ENCODE measurements at regions not wholly inside any gene's neighbourhood (a gene's known extent, or its start where the extent isn't known, plus 50 kb on each side); places are given as distances from the start of the nearest gene placed in this dataset.

DNA sequence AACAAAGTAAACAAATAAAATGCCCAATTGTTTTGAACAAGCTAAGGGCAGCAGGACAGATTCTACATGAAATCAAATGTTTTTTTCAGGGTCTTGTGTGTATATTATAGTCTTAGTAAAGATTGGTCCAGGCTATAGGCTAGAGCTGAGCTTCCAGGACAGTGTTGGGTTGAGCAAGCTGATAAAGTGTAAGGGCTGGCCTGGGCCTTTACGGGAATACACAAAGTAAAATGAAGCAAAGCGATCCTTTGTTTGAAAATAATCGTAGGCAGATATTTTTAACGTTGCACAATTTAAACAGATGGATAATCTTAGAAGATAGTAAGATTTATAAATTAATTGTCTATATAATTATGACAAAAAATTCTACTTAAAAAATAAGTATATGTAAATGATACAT is 1204.6 kb downstream of the OTOL1 start (continued):
- TF ChIP-seq, protein P1, sequence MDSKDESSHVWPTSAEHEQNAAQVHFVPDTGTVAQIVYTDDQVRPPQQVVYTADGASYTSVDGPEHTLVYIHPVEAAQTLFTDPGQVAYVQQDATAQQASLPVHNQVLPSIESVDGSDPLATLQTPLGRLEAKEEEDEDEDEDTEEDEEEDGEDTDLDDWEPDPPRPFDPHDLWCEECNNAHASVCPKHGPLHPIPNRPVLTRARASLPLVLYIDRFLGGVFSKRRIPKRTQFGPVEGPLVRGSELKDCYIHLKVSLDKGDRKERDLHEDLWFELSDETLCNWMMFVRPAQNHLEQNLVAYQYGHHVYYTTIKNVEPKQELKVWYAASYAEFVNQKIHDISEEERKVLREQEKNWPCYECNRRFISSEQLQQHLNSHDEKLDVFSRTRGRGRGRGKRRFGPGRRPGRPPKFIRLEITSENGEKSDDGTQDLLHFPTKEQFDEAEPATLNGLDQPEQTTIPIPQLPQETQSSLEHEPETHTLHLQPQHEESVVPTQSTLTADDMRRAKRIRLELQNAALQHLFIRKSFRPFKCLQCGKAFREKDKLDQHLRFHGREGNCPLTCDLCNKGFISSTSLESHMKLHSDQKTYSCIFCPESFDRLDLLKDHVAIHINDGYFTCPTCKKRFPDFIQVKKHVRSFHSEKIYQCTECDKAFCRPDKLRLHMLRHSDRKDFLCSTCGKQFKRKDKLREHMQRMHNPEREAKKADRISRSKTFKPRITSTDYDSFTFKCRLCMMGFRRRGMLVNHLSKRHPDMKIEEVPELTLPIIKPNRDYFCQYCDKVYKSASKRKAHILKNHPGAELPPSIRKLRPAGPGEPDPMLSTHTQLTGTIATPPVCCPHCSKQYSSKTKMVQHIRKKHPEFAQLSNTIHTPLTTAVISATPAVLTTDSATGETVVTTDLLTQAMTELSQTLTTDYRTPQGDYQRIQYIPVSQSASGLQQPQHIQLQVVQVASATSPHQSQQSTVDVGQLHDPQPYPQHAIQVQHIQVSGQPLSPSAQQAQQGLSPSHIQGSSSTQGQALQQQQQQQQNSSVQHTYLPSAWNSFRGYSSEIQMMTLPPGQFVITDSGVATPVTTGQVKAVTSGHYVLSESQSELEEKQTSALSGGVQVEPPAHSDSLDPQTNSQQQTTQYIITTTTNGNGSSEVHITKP (tag by site-specific recombination; IDR thresholded peaks at IDR 0.05) = no peak
- TF ChIP-seq, protein P2, sequence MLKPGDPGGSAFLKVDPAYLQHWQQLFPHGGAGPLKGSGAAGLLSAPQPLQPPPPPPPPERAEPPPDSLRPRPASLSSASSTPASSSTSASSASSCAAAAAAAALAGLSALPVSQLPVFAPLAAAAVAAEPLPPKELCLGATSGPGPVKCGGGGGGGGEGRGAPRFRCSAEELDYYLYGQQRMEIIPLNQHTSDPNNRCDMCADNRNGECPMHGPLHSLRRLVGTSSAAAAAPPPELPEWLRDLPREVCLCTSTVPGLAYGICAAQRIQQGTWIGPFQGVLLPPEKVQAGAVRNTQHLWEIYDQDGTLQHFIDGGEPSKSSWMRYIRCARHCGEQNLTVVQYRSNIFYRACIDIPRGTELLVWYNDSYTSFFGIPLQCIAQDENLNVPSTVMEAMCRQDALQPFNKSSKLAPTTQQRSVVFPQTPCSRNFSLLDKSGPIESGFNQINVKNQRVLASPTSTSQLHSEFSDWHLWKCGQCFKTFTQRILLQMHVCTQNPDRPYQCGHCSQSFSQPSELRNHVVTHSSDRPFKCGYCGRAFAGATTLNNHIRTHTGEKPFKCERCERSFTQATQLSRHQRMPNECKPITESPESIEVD (tag by site-specific recombination; IDR thresholded peaks at IDR 0.05) = no peak
- TF ChIP-seq, protein P3, sequence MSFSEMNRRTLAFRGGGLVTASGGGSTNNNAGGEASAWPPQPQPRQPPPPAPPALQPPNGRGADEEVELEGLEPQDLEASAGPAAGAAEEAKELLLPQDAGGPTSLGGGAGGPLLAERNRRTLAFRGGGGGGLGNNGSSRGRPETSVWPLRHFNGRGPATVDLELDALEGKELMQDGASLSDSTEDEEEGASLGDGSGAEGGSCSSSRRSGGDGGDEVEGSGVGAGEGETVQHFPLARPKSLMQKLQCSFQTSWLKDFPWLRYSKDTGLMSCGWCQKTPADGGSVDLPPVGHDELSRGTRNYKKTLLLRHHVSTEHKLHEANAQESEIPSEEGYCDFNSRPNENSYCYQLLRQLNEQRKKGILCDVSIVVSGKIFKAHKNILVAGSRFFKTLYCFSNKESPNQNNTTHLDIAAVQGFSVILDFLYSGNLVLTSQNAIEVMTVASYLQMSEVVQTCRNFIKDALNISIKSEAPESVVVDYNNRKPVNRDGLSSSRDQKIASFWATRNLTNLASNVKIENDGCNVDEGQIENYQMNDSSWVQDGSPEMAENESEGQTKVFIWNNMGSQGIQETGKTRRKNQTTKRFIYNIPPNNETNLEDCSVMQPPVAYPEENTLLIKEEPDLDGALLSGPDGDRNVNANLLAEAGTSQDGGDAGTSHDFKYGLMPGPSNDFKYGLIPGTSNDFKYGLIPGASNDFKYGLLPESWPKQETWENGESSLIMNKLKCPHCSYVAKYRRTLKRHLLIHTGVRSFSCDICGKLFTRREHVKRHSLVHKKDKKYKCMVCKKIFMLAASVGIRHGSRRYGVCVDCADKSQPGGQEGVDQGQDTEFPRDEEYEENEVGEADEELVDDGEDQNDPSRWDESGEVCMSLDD (tag by site-specific recombination; IDR thresholded peaks at IDR 0.05) = no peak
- TF ChIP-seq, protein P4, sequence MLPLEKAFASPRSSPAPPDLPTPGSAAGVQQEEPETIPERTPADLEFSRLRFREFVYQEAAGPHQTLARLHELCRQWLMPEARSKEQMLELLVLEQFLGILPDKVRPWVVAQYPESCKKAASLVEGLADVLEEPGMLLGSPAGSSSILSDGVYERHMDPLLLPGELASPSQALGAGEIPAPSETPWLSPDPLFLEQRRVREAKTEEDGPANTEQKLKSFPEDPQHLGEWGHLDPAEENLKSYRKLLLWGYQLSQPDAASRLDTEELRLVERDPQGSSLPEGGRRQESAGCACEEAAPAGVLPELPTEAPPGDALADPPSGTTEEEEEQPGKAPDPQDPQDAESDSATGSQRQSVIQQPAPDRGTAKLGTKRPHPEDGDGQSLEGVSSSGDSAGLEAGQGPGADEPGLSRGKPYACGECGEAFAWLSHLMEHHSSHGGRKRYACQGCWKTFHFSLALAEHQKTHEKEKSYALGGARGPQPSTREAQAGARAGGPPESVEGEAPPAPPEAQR (tag by site-specific recombination; IDR thresholded peaks at IDR 0.05) = no peak
- TF ChIP-seq ZNF366 (tag by site-specific recombination; conservative IDR thresholded peaks at IDR 0.05) (no peak), TRIM28 (IDR thresholded peaks at IDR 0.05; ENCODE audit: borderline replicate concordance, low read length) (no peak), ZXDB (tag by site-specific recombination; IDR thresholded peaks at IDR 0.05) (no peak), IKZF3 (tag by site-specific recombination; IDR thresholded peaks at IDR 0.05) (no peak), ZNF341 (tag by site-specific recombination; IDR thresholded peaks at IDR 0.05; ENCODE audit: low read depth) (no peak), ZNF501 (tag by site-specific recombination; IDR thresholded peaks at IDR 0.05) (no peak), ZNF792 (tag by site-specific recombination; IDR thresholded peaks at IDR 0.05) (no peak), ZNF302 (tag by site-specific recombination; IDR thresholded peaks at IDR 0.05; ENCODE audit: low read depth) (no peak), ZNF350 (tag by site-specific recombination; IDR thresholded peaks at IDR 0.05) (no peak)

DNA sequence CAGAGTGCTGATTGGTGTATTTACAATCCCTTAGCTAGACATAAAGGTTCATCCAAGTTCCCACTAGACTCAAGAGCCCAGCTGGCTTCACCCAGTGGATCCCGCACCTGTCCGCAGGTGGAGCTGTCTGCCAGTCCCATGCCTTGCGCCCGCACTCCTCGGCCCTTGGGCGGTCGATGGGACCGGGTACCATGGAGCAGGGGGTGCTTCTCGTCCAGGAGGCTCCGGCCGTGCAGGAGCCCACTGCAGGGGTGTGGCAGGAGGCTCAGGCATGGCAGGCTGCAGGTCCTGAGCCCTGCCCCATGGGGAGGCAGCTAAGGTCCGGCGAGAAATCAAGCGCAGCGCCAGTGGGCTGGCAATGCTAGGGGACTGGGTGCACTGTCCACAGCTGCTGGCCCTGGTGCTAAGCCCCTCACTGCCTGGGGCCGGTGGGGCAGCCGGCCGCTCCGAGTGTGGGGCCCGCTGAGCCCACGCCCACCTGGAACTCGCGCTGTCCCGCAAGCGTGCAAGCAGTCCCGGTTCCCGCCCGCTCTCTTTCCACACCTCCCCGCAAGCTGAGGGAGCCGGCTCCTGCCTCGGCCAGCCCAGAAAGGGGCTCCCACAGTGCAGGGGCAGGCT is 1206.3 kb downstream of the OTOL1 start:
- H3K4me1 ChIP-seq (ENCODE audit: control insufficient read depth, insufficient read depth, low read length) = no peaks in the 10 kb centered on the region
- H3K27ac ChIP-seq (ENCODE audit: extremely low read depth, low read depth, low read length) = no peak overlapping the region
- no peaks in the 10 kb centered on the region for H3K36me3 ChIP-seq (ENCODE audit: control insufficient read depth in 2 of 2, insufficient read depth in 1 of 2, low read length in 2 of 2)
- CTCF ChIA-PET = no interaction called here
- TF ChIP-seq ZNF600 (tag by site-specific recombination; IDR thresholded peaks at IDR 0.05) = no peak
- TF ChIP-seq ZNF23 (tag by site-specific recombination; IDR thresholded peaks at IDR 0.05; ENCODE audit: borderline replicate concordance) = no peak
- TF ChIP-seq SCRT2 (tag by site-specific recombination; IDR thresholded peaks at IDR 0.05) = no peak
- TF ChIP-seq, protein P5, sequence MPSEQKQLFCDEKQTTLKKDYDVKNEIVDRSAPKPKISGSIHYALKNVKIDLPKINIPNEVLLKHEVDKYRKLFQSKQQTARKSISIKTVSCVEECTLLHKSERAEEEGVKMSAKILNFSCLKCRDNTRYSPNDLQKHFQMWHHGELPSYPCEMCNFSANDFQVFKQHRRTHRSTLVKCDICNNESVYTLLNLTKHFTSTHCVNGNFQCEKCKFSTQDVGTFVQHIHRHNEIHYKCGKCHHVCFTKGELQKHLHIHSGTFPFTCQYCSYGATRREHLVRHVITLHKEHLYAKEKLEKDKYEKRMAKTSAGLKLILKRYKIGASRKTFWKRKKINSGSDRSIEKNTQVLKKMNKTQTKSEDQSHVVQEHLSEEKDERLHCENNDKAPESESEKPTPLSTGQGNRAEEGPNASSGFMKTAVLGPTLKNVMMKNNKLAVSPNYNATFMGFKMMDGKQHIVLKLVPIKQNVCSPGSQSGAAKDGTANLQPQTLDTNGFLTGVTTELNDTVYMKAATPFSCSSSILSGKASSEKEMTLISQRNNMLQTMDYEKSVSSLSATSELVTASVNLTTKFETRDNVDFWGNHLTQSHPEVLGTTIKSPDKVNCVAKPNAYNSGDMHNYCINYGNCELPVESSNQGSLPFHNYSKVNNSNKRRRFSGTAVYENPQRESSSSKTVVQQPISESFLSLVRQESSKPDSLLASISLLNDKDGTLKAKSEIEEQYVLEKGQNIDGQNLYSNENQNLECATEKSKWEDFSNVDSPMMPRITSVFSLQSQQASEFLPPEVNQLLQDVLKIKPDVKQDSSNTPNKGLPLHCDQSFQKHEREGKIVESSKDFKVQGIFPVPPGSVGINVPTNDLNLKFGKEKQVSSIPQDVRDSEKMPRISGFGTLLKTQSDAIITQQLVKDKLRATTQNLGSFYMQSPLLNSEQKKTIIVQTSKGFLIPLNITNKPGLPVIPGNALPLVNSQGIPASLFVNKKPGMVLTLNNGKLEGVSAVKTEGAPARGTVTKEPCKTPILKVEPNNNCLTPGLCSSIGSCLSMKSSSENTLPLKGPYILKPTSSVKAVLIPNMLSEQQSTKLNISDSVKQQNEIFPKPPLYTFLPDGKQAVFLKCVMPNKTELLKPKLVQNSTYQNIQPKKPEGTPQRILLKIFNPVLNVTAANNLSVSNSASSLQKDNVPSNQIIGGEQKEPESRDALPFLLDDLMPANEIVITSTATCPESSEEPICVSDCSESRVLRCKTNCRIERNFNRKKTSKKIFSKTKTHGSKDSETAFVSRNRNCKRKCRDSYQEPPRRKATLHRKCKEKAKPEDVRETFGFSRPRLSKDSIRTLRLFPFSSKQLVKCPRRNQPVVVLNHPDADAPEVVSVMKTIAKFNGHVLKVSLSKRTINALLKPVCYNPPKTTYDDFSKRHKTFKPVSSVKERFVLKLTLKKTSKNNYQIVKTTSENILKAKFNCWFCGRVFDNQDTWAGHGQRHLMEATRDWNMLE (tag by site-specific recombination; conservative IDR thresholded peaks at IDR 0.05; ENCODE audit: low read depth) = no peak
- TF ChIP-seq ZNF416 (tag by site-specific recombination; IDR thresholded peaks at IDR 0.05) = no peak
- no peaks in the 10 kb centered on the region for H3K9me3 ChIP-seq (ENCODE audit: control insufficient read depth, insufficient read depth, low read depth, low read length)
- POLR2A ChIA-PET = no interaction called here
- no peak overlapping the region for H3K4me3 ChIP-seq (ENCODE audit: low read depth, low read length)
